ENCODE measurements at regions not wholly inside any gene's neighbourhood (a gene's known extent, or its start where the extent isn't known, plus 50 kb on each side); places are given as distances from the start of the nearest gene placed in this dataset.

GRCh38 chr3:29099775-29100174, 181.1 kb upstream of the RBMS3 start:
- Histone ChIP-seq H3K4me3 (replicated peaks in 1 of 3; ENCODE audit: low read depth in 2 of 3, low read length in 3 of 3) (no peak overlapping the region), H3K27me3 (ENCODE audit: control insufficient read depth in 2 of 2, insufficient read depth in 2 of 2, low read length in 2 of 2) (no peaks in the 10 kb centered on the region), H3K9ac (ENCODE audit: insufficient read depth, low read length, poor library complexity, severe bottlenecking) (no peak overlapping the region), H3K9me3 (replicated peaks in 1 of 2; ENCODE audit: control insufficient read depth in 1 of 2, insufficient read depth in 1 of 2, low read length in 2 of 2) (peaks cover 17 to 18% of the 10 kb centered on the region in 2 donors), H3K4me1 (ENCODE audit: control insufficient read depth in 1 of 2, insufficient read depth in 2 of 2, low read length in 2 of 2) (no peaks in the 10 kb centered on the region), H2AFZ (ENCODE audit: insufficient read depth, low read depth, low read length, poor library complexity, severe bottlenecking) (no peak overlapping the region), H4K20me1 (ENCODE audit: insufficient read depth, low read length) (no peaks in the 10 kb centered on the region), H3K4me2 (replicated peaks; ENCODE audit: extremely low read depth, low read length, poor library complexity, severe bottlenecking) (no peak overlapping the region), H3K36me3 (replicated peaks in 1 of 2; ENCODE audit: control insufficient read depth in 1 of 2, insufficient read depth in 2 of 2, low read length in 2 of 2) (no peaks in the 10 kb centered on the region), H3K27ac (ENCODE audit: low read depth in 1 of 2, low read length in 2 of 2) (no peak overlapping the region), H3K79me2 (ENCODE audit: insufficient read depth, low read length) (no peaks in the 10 kb centered on the region)
- Mint-ChIP-seq H3K27me3 (ENCODE audit: low read depth in 3 of 3) (no peaks in the 10 kb centered on the region), H3K27ac (no peak overlapping the region), H3K36me3 (no peaks in the 10 kb centered on the region), H3K9me3 (peaks cover 5 to 20% (median 13%) of the 10 kb centered on the region in 7 donors), H3K4me1 (no peaks in the 10 kb centered on the region), H3K4me3 (no peak overlapping the region)
- WGBS (ENCODE audit: insufficient coverage), result no CpG with 5 or more reads among the region's 1 CpG
- no peak for DNase-seq
- intact Hi-C loops (cut with micrococcal nuclease), result no loop called here
- TF ChIP-seq, protein P1, sequence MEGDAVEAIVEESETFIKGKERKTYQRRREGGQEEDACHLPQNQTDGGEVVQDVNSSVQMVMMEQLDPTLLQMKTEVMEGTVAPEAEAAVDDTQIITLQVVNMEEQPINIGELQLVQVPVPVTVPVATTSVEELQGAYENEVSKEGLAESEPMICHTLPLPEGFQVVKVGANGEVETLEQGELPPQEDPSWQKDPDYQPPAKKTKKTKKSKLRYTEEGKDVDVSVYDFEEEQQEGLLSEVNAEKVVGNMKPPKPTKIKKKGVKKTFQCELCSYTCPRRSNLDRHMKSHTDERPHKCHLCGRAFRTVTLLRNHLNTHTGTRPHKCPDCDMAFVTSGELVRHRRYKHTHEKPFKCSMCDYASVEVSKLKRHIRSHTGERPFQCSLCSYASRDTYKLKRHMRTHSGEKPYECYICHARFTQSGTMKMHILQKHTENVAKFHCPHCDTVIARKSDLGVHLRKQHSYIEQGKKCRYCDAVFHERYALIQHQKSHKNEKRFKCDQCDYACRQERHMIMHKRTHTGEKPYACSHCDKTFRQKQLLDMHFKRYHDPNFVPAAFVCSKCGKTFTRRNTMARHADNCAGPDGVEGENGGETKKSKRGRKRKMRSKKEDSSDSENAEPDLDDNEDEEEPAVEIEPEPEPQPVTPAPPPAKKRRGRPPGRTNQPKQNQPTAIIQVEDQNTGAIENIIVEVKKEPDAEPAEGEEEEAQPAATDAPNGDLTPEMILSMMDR (IDR thresholded peaks at IDR 0.05), result no peak

DNA sequence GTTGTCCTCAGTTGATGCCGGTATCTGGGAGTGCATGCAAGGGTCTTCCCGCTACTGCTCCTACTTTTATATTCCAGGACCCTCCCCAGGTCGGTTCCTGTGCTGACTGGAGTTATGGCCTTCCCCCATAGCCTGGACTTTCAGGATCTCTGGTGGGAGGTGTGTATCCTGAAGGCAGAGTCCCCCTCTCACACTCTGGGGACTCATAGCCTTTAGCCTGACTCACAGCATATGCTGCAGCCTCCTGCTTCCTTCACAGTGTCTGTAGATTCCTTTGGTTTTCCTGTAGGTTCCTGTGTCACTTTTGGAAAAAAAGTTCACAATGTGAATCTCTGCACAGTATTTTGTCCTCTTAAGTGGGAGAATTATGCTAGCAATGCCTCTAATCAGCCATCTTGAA, 180.6 kb upstream of the RBMS3 start:
- H3K4me2 ChIP-seq (replicated peaks; ENCODE audit: extremely low read depth, low read length, poor library complexity, severe bottlenecking), result no peak overlapping the region
- no peak overlapping the region for H3K9ac ChIP-seq (ENCODE audit: insufficient read depth, low read length, poor library complexity, severe bottlenecking)
- no peak for DNase-seq
- no peaks in the 10 kb centered on the region for H4K20me1 ChIP-seq (ENCODE audit: insufficient read depth, low read length)
- H3K4me3 ChIP-seq (replicated peaks in 1 of 3; ENCODE audit: low read depth in 2 of 3, low read length in 3 of 3), result no peak overlapping the region
- H3K9me3 Mint-ChIP-seq, result peaks cover 5 to 20% (median 15%) of the 10 kb centered on the region in 7 donors
- H2AFZ ChIP-seq (ENCODE audit: insufficient read depth, low read depth, low read length, poor library complexity, severe bottlenecking), result no peak overlapping the region
- intact Hi-C loops (cut with micrococcal nuclease), result no loop called here
- H3K79me2 ChIP-seq (ENCODE audit: insufficient read depth, low read length), result no peaks in the 10 kb centered on the region
- no peak overlapping the region for H3K27ac ChIP-seq (ENCODE audit: low read depth in 1 of 2, low read length in 2 of 2)
- no peaks in the 10 kb centered on the region for H3K36me3 Mint-ChIP-seq
- H3K4me3 Mint-ChIP-seq, result no peak overlapping the region
- no peaks in the 10 kb centered on the region for H3K4me1 Mint-ChIP-seq
- H3K27me3 ChIP-seq (ENCODE audit: control insufficient read depth in 2 of 2, insufficient read depth in 2 of 2, low read length in 2 of 2), result no peaks in the 10 kb centered on the region
- H3K36me3 ChIP-seq (replicated peaks in 1 of 2; ENCODE audit: control insufficient read depth in 1 of 2, insufficient read depth in 2 of 2, low read length in 2 of 2), result no peaks in the 10 kb centered on the region
- TF ChIP-seq, protein P1 (IDR thresholded peaks at IDR 0.05), result no peak
- no peaks in the 10 kb centered on the region for H3K27me3 Mint-ChIP-seq (ENCODE audit: low read depth in 3 of 3)
- H3K27ac Mint-ChIP-seq, result no peak overlapping the region
- peaks cover 17 to 18% of the 10 kb centered on the region in 2 donors for H3K9me3 ChIP-seq (replicated peaks in 1 of 2; ENCODE audit: control insufficient read depth in 1 of 2, insufficient read depth in 1 of 2, low read length in 2 of 2)
- WGBS (ENCODE audit: insufficient coverage), result no CpG with 5 or more reads among the region's 3 CpGs
- H3K4me1 ChIP-seq (ENCODE audit: control insufficient read depth in 1 of 2, insufficient read depth in 2 of 2, low read length in 2 of 2), result no peaks in the 10 kb centered on the region

Data from CD14-positive monocyte (primary cell).